ENCODE measurements at regions not wholly inside any gene's neighbourhood (a gene's known extent, or its start where the extent isn't known, plus 50 kb on each side); places are given as distances from the start of the nearest gene placed in this dataset.

- TF ChIP-seq CTCF (IDR thresholded peaks at IDR 0.05 in 4 of 5, conservative IDR thresholded peaks at IDR 0.05 in 1 of 5) (no peak), POLR2A (IDR thresholded peaks at IDR 0.05) (no peak)
Measured at GRCh38 chrY:19427736-19428518, 316.6 kb downstream of the KDM5D start.

Data from gastrocnemius medialis (tissue), 4 donors.